GM12878 (cell line): ENCODE measurements at regions not wholly inside any gene's neighbourhood (a gene's known extent, or its start where the extent isn't known, plus 50 kb on each side); places are given as distances from the start of the nearest gene placed in this dataset.
A peak's percentile ranks its signal among the peaks of the same experiment; 100 is the strongest.

Experiments
- ATAC-seq: fragments of 200-7000 bp; cut with Tn5 transposase; 3 replicates; pipeline ENCODE4 v1.9.1; 2020; ENCODE audit warnings: mild to moderate bottlenecking, moderate library complexity
- BruUV-seq: library from RNA; stranded (reverse); fragments of 400-500 nt; replicated peaks from 2 replicates; lab custom pipeline; 2021; lab: Mats Ljungman, UMichigan
- CTCF ChIA-PET: fragments of 300-600 bp; sonication (Branson Sonifier 250); formaldehyde crosslinking; extraction: SDS; loops from one replicate; lab custom pipeline; 2021; ENCODE audit warnings: inconsistent platforms; lab: Yijun Ruan, JAX
- POLR2A ChIA-PET: fragments of 350-600 bp; formaldehyde crosslinking; extraction: SDS; loops from one replicate; lab custom pipeline; 2021; ENCODE audit warnings: inconsistent platforms; lab: Charles Lee
- RAD21 ChIA-PET: fragments of 300-600 bp; sonication (Branson Sonifier 250); formaldehyde crosslinking; loops from one replicate; lab custom pipeline; 2023; ENCODE audit warnings: antibody characterized with exemption; ENCODE audit not compliant: unreplicated experiment; lab: Charles Lee
- SMC1A ChIA-PET: fragments of 300-600 bp; sonication (Branson Sonifier 250); formaldehyde crosslinking; loops from one replicate; lab custom pipeline; 2023; ENCODE audit not compliant: unreplicated experiment, uncharacterized antibody; lab: Charles Lee
- DNase-seq: peaks from one replicate; pipeline ENCODE4 v3.0.0-alpha.2; 2011; ENCODE audit warnings: low read depth, low spot score
- FAIRE-seq: peaks from 3 replicates; lab custom pipeline; 2011; peaks lifted over from hg19 to GRCh38; lab: Jason Lieb, UNC
- H2AFZ ChIP-seq: 2 replicates; pipeline ENCODE4 v1.6.0; 2011; ENCODE audit warnings: low read depth, low read length, control low read depth; ENCODE audit not compliant: control insufficient read depth
- H3K27ac ChIP-seq: 2 replicates; pipeline ENCODE4 v1.5.1; 2011; ENCODE audit warnings: control low read depth; ENCODE audit not compliant: control insufficient read depth, insufficient read depth
- H3K27me3 ChIP-seq, 2 experiments: replicated peaks in 1 of 2; 2 replicates each; pipeline versions ENCODE4 v1.6.0 to v1.6.1; 2011; ENCODE audit warnings: low read length in 1 of 2; ENCODE audit not compliant: control insufficient read depth in 2 of 2, insufficient read depth in 2 of 2
- H3K36me3 ChIP-seq, 2 experiments: 2 replicates each; pipeline ENCODE4 v1.5.1; 2011; ENCODE audit warnings: low read length in 1 of 2; ENCODE audit not compliant: control insufficient read depth in 2 of 2, insufficient read depth in 2 of 2
- H3K4me1 ChIP-seq: 2 replicates; pipeline ENCODE4 v1.6.1; 2011; ENCODE audit warnings: mild to moderate bottlenecking, low read length, moderate library complexity, mixed read lengths; ENCODE audit not compliant: control insufficient read depth, insufficient read depth
- H3K4me2 ChIP-seq: 2 replicates; pipeline ENCODE4 v1.6.0; 2011; ENCODE audit warnings: control low read depth; ENCODE audit not compliant: control insufficient read depth, insufficient read depth
- H3K4me3 ChIP-seq: fragments of 200-600 bp; sonication (generic); 2 replicates; pipeline ENCODE4 v1.5.1; 2016
- H3K79me2 ChIP-seq: 2 replicates; pipeline ENCODE4 v1.6.0; 2011; ENCODE audit warnings: low read length; ENCODE audit not compliant: control insufficient read depth, insufficient read depth
- H3K9ac ChIP-seq: 2 replicates; pipeline ENCODE4 v1.8.0; 2011; ENCODE audit warnings: low read length, control low read depth, mixed read lengths; ENCODE audit not compliant: control insufficient read depth, insufficient read depth
- H3K9me3 ChIP-seq: replicated peaks from 3 replicates; pipeline ENCODE4 v1.5.1; 2011; ENCODE audit warnings: mild to moderate bottlenecking, low read length; ENCODE audit not compliant: control insufficient read depth, insufficient read depth
- H4K20me1 ChIP-seq: 2 replicates; pipeline ENCODE4 v1.6.0; 2011; ENCODE audit not compliant: control insufficient read depth, insufficient read depth
- ATF3 ChIP-seq: IDR thresholded peaks from 2 replicates; pipeline ENCODE4 v1.6.1; 2011; ENCODE audit warnings: low read depth, mild to moderate bottlenecking, low read length, moderate library complexity, borderline replicate concordance; ENCODE audit errors: extremely low read depth
- E2F4 ChIP-seq: IDR thresholded peaks from 2 replicates; pipeline ENCODE4 v1.6.1; 2012; ENCODE audit warnings: low read depth, low read length, improper control_type of control experiment
- GABPA ChIP-seq: IDR thresholded peaks from 2 replicates; pipeline ENCODE4 v1.6.1; 2014; ENCODE audit warnings: antibody characterized with exemption, low read depth, mild to moderate bottlenecking, inconsistent platforms
- HDAC2 ChIP-seq: fragments of 200-600 bp; sonication (generic); IDR thresholded peaks from 2 replicates; pipeline ENCODE4 v1.6.1; 2017
- HDAC6 ChIP-seq: fragments of 200-600 bp; sonication (generic); IDR thresholded peaks from one replicate; pipeline ENCODE4 v1.8.0; 2017; ENCODE audit warnings: antibody characterized with exemption; ENCODE audit not compliant: unreplicated experiment
- IKZF1 ChIP-seq: fragments of 450-650 bp; conservative IDR thresholded peaks from 2 replicates; pipeline ENCODE4 v1.6.1; 2017; ENCODE audit warnings: antibody characterized with exemption, mild to moderate bottlenecking
- KLF5 ChIP-seq: fragments of 450-650 bp; IDR thresholded peaks from 2 replicates; pipeline ENCODE4 v1.6.1; 2014; ENCODE audit warnings: mild to moderate bottlenecking; ENCODE audit not compliant: partially characterized antibody
- MXI1 ChIP-seq: fragments of 150-350 bp; IDR thresholded peaks from 2 replicates; pipeline ENCODE4 v1.6.1; 2011; ENCODE audit warnings: low read depth, mild to moderate bottlenecking, inconsistent platforms, low read length, improper control_type of control experiment
- NBN ChIP-seq: fragments of 450-650 bp; IDR thresholded peaks from 2 replicates; pipeline ENCODE4 v1.6.1; 2016
- NR2F1 ChIP-seq: fragments of 450-650 bp; conservative IDR thresholded peaks from 2 replicates; pipeline ENCODE4 v1.6.1; 2017; ENCODE audit warnings: mild to moderate bottlenecking
- PML ChIP-seq: IDR thresholded peaks from 2 replicates; pipeline ENCODE4 v1.6.1; 2012; ENCODE audit warnings: low read length, inconsistent platforms
- RUNX3 ChIP-seq: IDR thresholded peaks from 2 replicates; pipeline ENCODE4 v1.6.1; 2012; ENCODE audit warnings: low read length, inconsistent platforms
- SUZ12 ChIP-seq: fragments of 200-600 bp; sonication (generic); IDR thresholded peaks from one replicate; pipeline ENCODE4 v1.6.1; 2018; ENCODE audit warnings: antibody characterized with exemption, mild to moderate bottlenecking; ENCODE audit not compliant: unreplicated experiment
- USF2 ChIP-seq: IDR thresholded peaks from 2 replicates; pipeline ENCODE4 v1.6.1; 2011; ENCODE audit warnings: low read depth, low read length, improper control_type of control experiment, borderline replicate concordance
- ZBTB11 ChIP-seq: fragments of 450-650 bp; formaldehyde crosslinking; IDR thresholded peaks from 2 replicates; pipeline ENCODE4 v1.5.0; 2022; ENCODE audit warnings: mild to moderate bottlenecking, missing genetic modification characterization
- WGBS: methylation state at CpG from one replicate; pipeline ENCODE4 v1.1.6; 2016; ENCODE audit warnings: low lambda C conversion rate; ENCODE audit not compliant: insufficient replicate concordance, insufficient coverage; ENCODE audit errors: missing lambda C conversion rate; 5-methylcytosine and 5-hydroxymethylcytosine counted together
- in situ Hi-C: fragments of 300-500 bp; cut with MboI; formaldehyde crosslinking; loops from 9 replicates; pipeline ENCODE4 v1.14.3; 2018; ENCODE audit warnings: mixed read lengths
- intact Hi-C: fragments of 100-400 bp; cut with micrococcal nuclease; formaldehyde crosslinking; loops from one replicate; pipeline ENCODE4 v1.14.2; 2022; ENCODE audit not compliant: unreplicated experiment
- TF ChIP-seq, protein P1 (sequence below): IDR thresholded peaks from 2 replicates; pipeline ENCODE4 v1.6.1; 2011; ENCODE audit warnings: borderline replicate concordance, low read depth, mild to moderate bottlenecking, moderate library complexity, mixed read lengths, low read length; ENCODE audit not compliant: insufficient read depth; ENCODE audit errors: extremely low read length

DNA sequence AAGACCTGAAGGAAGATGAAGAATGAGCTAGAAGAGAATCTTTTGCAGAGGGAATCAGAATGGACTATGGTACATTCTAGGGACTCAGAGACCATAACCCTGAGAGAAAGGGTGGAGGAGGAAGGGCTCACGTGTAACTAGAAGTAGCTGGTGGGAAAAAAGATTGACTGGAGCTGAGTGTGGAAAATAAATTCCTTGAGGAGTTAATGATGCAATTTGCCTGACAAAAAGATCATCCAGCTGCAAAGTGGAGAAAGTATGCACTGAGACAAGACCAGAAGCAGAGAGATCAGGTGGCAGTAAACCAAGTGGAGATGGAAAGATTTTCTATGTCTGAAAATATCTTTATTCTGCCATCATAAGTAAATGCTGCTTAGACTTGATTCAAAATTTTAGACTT is 52.9 kb upstream of the TBL1XR1 start:
- ChIA-PET POLR2A (no interaction called here), CTCF (interaction anchor here (1.7 kb wide), 1 partner anchor 14 kb away, joined by 4 read pairs; no protein-coding TSS in a partner anchor), SMC1A (interaction anchor here (0.9 kb wide), 1 partner anchor 87 kb away, joined by 3 read pairs; no protein-coding TSS in a partner anchor), RAD21 (no interaction called here)
- H2AFZ ChIP-seq: no peak overlapping the region
- H3K36me3 ChIP-seq: no peaks in the 10 kb centered on the region
- in situ Hi-C loops: no loop called here
- 100% methylated on average over 1 of the region's 1 CpG for WGBS
- H3K27ac ChIP-seq: no peak overlapping the region
- H3K9me3 ChIP-seq: no peaks in the 10 kb centered on the region; the same call in 1 of the 3 replicates
- intact Hi-C loops: no loop called here
- H3K9ac ChIP-seq: no peak overlapping the region
- no peak for TF ChIP-seq HDAC2
- TF ChIP-seq, protein P1, sequence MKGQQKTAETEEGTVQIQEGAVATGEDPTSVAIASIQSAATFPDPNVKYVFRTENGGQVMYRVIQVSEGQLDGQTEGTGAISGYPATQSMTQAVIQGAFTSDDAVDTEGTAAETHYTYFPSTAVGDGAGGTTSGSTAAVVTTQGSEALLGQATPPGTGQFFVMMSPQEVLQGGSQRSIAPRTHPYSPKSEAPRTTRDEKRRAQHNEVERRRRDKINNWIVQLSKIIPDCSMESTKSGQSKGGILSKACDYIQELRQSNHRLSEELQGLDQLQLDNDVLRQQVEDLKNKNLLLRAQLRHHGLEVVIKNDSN: no peak
- no peak for TF ChIP-seq USF2
- TF ChIP-seq PML: no peak
- no peak for TF ChIP-seq ZBTB11 (CRISPR knock-in tag)
- TF ChIP-seq NR2F1: no peak
- no peak for TF ChIP-seq ATF3
- TF ChIP-seq NBN: no peak
- TF ChIP-seq MXI1: no peak
- no peak for TF ChIP-seq SUZ12
- no peak for TF ChIP-seq RUNX3
- TF ChIP-seq KLF5: no peak
- TF ChIP-seq HDAC6: no peak
- TF ChIP-seq IKZF1: no peak
- no peak for TF ChIP-seq E2F4
- TF ChIP-seq GABPA: no peak
- H3K4me3 ChIP-seq: no peak overlapping the region
- H3K27me3 ChIP-seq: no peaks in the 10 kb centered on the region
- peaks cover 17% of the 10 kb centered on the region for H3K4me1 ChIP-seq
- BruUV-seq: no TSS peak
- H3K4me2 ChIP-seq: no peak overlapping the region
- H3K79me2 ChIP-seq: no peaks in the 10 kb centered on the region
- no peaks in the 10 kb centered on the region for H4K20me1 ChIP-seq
- FAIRE-seq (peak; percentile 49), DNase-seq (no peak), ATAC-seq (no peak)
